HG03565 (cell line): ENCODE measurements at regions not wholly inside any gene's neighbourhood (a gene's known extent, or its start where the extent isn't known, plus 50 kb on each side); places are given as distances from the start of the nearest gene placed in this dataset.
A peak's percentile ranks its signal among the peaks of the same experiment; 100 is the strongest.

Experiments
- ATAC-seq: cut with Tn5 transposase; IDR thresholded peaks from one replicate; pipeline ENCODE4 v1.9.1; 2021; ENCODE audit warnings: mild to moderate bottlenecking, moderate library complexity; ENCODE audit not compliant: unreplicated experiment

GRCh38 chr2:59654710-59655109 is 898.7 kb downstream of the BCL11A start:
- no peak for ATAC-seq

- ATAC-seq: no peak
These were observed 900.3 kb downstream of the BCL11A start for GRCh38 chr2:59653164-59653563.

GRCh38 chr2:59630789-59631188 is 922.7 kb downstream of the BCL11A start:
- no peak for ATAC-seq

- no peak for ATAC-seq
These were observed 925.9 kb downstream of the BCL11A start for GRCh38 chr2:59627599-59627998.

GRCh38 chr2:59622599-59623308 is 930.7 kb downstream of the BCL11A start:
- no peak for ATAC-seq

- no peak for ATAC-seq
These were observed 949.3 kb downstream of the BCL11A start for GRCh38 chr2:59604123-59604522.

- peak; percentile 82 for ATAC-seq
These were observed 958.7 kb downstream of the BCL11A start for GRCh38 chr2:59594671-59595222.

- ATAC-seq: no peak
These were observed 962.7 kb downstream of the BCL11A start for GRCh38 chr2:59590798-59591197.

GRCh38 chr2:59589881-59590280 is 963.6 kb downstream of the BCL11A start:
- no peak for ATAC-seq

GRCh38 chr2:59588286-59588685 is 965.2 kb downstream of the BCL11A start:
- ATAC-seq: no peak

GRCh38 chr2:59586176-59586575 is 967.3 kb downstream of the BCL11A start:
- ATAC-seq: no peak

GRCh38 chr2:59585655-59586054 is 967.8 kb downstream of the BCL11A start:
- no peak for ATAC-seq

GRCh38 chr2:59584958-59585357 is 968.5 kb downstream of the BCL11A start:
- no peak for ATAC-seq

- ATAC-seq: no peak
These were observed 970.2 kb downstream of the BCL11A start for GRCh38 chr2:59583173-59583765.

GRCh38 chr2:59578349-59578748 is 975.1 kb downstream of the BCL11A start:
- ATAC-seq: no peak

GRCh38 chr2:59575191-59575590 is 978.3 kb downstream of the BCL11A start:
- ATAC-seq: no peak

GRCh38 chr2:59572227-59572626 is 981.2 kb downstream of the BCL11A start:
- ATAC-seq: no peak

- no peak for ATAC-seq
These were observed 982.6 kb downstream of the BCL11A start for GRCh38 chr2:59570818-59571217.

GRCh38 chr2:59569124-59569523 is 984.3 kb downstream of the BCL11A start:
- no peak for ATAC-seq

- ATAC-seq: no peak
These were observed 985.0 kb downstream of the BCL11A start for GRCh38 chr2:59568461-59568860.

- ATAC-seq: no peak
These were observed 986.3 kb downstream of the BCL11A start for GRCh38 chr2:59567151-59567550.

GRCh38 chr2:59566739-59567138 is 986.7 kb downstream of the BCL11A start:
- ATAC-seq: no peak
